ENCODE measurements at regions not wholly inside any gene's neighbourhood (a gene's known extent, or its start where the extent isn't known, plus 50 kb on each side); places are given as distances from the start of the nearest gene placed in this dataset.

DNA sequence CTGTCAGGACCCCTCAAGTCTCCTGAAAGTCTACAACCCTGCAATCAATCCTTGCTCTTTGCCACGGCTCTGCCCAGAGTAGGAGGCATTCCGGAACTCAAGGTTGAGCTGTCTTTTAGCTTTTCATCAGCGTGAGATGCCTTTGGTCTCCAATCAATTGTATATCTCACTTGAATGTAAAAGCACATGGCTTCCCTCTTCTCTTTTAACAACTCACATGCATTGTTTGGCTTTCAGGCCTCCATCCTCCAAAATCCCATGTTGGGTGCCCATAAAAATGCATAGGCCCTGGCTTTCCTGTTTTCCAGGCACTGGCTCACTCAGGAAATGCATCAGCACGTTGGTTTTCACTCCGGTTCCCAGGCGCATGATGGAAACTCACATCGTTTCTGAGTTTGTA lies 64.0 kb upstream of the FOXF1 start:
- no peak for DNase-seq (ENCODE audit: low read depth)

DNA sequence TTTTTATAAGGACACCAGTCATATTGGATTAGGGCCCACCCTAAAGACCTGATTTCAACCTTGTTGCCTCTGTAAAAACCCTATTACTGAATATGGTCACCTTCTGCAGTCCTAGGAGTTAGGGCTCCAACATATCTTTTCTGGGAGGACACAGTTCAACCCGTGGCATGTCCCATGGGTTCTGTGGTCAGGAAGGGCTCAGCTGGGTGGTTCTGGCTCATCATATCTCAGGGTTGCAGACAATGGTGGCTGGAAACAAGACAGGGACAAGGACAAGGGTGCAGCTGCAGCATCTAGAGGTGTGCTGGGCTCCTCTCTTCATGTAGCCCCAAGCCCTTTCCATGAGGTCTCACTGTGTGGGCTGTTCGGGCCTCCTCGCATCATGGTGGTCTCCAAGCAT lies 63.1 kb upstream of the FOXF1 start:
- DNase-seq (ENCODE audit: low read depth), result no peak

DNA sequence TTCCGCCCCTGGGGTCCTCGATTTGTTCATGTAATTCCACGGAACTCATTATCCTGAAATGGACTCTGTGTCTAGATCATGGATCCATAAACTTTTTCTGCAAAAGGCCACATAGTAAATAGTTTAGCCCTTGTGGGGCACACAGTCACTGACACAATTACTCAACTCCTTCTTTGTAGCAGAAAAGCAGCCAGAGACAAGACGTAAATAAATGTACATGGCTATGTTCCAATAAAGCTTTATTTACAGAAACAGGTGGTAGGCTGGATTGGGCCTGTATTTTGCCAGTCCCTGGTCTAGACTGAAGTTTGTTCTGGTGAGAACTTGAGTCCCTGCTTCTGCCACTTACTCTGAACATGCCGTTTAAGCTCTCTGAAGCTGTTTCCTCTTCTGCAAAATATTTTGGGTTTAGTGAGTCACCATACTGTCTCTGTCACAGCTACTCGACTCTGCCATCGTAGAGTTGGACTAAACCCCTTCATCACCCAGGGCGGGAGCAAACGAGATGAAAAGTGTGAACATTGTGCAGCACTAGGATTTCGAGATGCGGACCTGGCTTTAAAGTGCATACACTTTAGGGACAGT lies 61.9 kb upstream of the FOXF1 start:
- no peak for DNase-seq (ENCODE audit: low read depth)

DNA sequence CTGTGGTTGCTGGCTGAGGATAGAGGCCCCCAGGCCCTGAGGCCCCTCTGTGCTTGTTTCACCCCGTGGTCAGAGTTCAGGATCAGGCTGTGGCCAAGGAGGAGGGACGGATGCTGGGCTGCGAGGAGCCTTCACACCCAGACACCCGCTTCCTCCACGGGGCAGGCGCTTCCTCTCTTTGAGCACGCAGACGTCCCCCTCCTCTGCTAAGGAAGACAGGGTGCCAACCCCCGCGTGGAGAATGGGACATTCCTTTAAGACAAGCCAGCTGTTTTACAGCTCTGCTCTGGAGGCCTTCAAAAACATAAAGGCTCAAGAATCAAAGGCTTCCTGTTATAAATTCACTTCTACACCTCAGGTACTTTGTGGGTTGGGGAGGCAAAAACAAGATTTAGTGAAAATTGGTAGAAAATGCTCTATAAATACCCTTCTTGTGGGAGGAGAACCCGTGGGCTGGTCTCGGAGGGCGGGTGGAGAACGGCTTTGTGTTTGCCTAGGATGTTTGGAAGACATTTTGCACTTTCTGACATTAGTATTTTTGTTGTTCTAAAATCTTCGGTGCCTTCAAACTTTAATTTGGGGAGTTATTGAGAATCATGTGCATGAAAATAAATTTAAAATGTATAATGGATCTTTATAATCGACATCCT lies 60.8 kb upstream of the FOXF1 start:
- DNase-seq (ENCODE audit: low read depth), result no peak

DNA sequence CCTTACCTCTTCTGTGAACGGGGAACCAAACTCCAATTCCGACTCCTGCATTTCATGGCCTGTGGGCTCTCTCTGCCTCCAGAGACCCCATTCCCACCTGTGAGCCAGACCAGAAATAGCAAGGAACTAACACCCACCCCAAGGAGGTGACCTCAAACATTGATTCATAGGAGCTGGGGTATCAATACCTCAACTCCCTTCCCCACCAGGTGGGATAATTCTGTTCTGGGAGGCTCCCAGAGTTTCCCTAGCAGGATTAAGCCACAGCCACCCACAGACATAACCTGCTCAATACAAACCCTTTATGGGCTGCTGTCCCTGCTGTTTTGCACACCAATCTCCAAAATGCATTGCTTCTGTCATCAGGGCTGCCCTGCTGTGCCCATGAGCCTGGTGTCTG lies 59.6 kb upstream of the FOXF1 start:
- no peak for DNase-seq (ENCODE audit: low read depth)

DNA sequence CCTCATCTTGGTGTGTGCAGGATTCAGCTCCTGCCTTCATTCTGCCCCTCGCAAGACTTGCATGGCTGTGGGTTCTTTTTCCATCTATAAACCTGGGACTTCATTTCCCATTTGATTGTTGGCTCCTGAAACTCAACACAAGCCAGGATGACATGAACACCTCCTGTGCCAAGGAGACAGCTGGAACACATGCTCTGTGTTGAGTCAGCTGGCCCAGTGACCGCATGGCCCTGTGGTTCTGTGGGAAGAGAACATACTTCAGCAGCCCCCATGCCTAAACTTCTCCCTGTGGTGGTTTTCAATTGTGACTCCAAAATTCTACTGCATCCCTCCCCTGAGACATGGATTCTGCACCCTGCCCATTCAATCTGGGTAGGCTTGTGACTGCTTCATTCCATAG lies 57.9 kb upstream of the FOXF1 start:
- no peak for DNase-seq (ENCODE audit: low read depth)

DNA sequence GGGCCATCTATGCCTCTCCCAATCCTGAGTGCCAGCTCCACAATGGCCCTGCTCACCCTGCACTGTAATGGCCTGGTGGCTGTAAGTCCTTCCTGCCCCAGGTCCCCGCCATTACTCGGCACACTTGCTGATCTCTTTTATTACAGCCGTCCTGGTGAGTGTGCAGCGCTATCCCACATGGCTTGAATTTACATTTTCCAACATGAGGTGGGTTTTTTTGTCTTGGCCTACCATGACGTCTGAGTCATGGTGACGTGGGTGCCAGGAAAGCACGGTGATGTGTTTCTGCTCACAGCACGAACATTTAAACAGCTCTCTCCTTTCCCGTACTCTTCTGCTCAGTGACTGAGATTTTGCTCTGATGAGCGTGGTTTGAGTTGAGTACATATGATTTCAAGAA lies 55.2 kb upstream of the FOXF1 start:
- no peak for DNase-seq (ENCODE audit: low read depth)

DNA sequence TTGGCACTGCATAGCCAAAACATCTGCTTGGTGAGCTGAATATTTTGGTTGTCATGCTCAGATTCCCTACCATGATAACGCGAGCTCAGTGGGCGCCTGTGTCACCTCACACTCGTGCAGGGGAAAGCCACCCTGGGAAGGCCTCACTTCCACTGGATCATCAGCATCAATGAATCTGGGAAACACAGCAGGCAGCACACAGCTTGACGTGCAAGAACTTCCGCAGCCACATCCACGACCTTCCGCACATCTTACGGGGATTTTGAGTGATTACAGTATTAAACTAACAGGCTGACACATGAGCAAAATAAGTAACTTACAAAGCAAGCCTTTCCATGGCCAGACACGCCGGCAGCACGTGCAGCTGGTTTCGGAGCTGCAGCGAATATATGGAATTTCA lies 54.7 kb upstream of the FOXF1 start:
- no peak for DNase-seq (ENCODE audit: low read depth)

DNA sequence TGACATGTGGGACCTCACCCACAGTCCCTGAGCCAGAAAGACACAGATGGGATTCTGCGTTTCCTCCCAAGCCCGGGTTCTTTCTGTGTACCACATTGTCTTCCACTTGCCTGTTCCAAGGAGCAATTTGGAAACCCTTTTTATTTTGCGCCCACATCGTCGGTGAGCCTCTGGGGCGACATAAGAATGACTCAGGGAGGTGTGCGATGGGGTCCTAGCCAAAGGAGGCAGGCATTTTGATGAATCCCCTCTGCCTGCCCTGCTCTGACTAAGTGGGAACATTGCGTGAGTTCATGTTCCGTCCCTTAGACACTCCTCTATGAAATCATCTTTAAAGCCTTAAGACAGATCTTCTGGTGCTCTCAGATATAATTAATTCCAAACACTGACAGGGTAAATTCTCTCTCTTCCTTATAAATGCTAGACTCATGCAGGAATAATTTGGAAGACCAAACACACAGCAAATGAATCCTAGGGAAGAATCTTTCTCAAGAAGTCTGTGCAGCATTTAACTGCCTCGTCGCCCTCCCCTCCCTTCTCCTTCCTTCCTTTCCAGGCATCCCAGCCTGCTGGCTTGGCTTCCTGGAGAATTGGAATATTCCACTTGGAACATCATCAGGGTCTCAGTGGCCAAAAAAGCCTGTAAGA lies 52.7 kb upstream of the FOXF1 start:
- DNase-seq (ENCODE audit: low read depth), result no peak

DNA sequence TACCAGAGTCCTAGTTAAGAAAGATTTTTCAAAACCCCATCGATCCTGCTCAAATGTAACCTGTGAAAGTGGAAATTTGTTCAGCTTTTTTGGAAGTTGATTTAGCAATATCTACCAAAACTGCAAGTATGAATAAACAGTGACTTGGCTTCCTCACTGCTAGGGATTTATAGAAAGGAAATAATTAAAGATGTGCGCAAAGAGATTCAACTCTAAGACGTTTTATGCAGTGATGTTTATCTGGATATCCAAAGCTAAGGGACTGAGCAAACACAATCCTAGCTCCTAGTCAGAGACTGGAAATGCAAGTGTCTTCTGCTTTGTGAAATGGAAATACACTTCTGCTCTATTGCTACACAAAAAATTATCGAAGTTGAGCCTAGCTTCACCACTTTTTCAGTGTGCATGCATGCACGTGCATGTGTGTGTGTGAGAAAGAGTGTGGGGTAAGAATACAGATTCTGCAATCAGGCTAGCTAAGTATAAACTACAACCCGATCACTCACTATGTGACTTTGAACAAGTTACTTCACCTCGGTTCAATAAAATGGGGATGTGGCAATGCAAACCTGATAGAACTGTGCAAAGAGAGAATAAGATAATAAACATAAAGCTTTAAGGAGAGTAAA lies 52.1 kb upstream of the FOXF1 start:
- DNase-seq (ENCODE audit: low read depth), result no peak

DNA sequence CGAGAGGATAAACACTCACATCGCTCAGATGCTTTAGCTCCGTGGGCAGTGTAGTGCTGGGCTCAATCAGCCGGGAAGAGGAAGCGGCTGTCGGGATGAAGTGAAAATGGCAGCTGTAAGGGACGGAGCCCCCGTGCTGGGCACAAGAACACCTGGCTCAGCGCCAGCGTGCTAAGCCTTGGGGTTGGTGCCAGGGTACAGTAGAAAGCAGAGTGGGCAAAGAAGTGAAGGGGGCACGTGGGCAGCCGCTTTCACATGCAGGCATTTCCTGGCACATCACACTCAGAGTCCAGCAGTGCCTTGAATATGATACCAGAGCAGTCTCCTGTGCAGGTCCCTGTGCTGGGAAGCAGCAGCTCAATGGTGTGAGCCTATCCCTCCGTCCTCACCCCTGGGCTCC lies 51.1 kb upstream of the FOXF1 start:
- DNase-seq (ENCODE audit: low read depth), result no peak
